ENCODE measurements at regions not wholly inside any gene's neighbourhood (a gene's known extent, or its start where the extent isn't known, plus 50 kb on each side); places are given as distances from the start of the nearest gene placed in this dataset.

DNA sequence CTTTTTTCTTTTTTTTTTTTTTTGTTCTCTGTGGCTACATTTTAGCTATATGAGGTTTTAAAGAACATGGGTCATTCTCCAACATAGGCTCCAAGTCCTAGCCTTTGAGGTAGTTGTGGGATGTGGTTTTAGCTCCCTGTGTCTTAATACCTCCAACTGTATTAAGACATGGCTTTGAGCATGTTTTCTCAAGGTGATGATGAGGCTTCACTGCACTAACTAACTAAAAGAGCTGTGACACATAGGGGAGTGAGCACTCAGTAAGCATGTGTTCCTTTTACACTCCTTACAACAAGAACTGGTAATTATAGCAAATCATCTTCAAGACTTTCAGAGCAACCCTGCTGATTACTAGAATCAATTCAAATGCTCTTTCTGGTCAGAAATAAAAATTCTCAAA is 333.6 kb upstream of the CCNH start:
- TF ChIP-seq, protein P1, sequence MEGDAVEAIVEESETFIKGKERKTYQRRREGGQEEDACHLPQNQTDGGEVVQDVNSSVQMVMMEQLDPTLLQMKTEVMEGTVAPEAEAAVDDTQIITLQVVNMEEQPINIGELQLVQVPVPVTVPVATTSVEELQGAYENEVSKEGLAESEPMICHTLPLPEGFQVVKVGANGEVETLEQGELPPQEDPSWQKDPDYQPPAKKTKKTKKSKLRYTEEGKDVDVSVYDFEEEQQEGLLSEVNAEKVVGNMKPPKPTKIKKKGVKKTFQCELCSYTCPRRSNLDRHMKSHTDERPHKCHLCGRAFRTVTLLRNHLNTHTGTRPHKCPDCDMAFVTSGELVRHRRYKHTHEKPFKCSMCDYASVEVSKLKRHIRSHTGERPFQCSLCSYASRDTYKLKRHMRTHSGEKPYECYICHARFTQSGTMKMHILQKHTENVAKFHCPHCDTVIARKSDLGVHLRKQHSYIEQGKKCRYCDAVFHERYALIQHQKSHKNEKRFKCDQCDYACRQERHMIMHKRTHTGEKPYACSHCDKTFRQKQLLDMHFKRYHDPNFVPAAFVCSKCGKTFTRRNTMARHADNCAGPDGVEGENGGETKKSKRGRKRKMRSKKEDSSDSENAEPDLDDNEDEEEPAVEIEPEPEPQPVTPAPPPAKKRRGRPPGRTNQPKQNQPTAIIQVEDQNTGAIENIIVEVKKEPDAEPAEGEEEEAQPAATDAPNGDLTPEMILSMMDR (conservative IDR thresholded peaks at IDR 0.05; ENCODE audit: low read depth, low read length) = no peak
- no peak for TF ChIP-seq EZH2 (IDR thresholded peaks at IDR 0.05; ENCODE audit: borderline replicate concordance, low read depth, low read length, poor library complexity, severe bottlenecking)

Measured in A673 (cell line).